NCI-H128 (cell line): ENCODE measurements at regions not wholly inside any gene's neighbourhood (a gene's known extent, or its start where the extent isn't known, plus 50 kb on each side); places are given as distances from the start of the nearest gene placed in this dataset.
"Not testable (repeated sequence)": the region's sequence is repeated elsewhere in the genome, so short reads cannot be mapped to it uniquely, and the experiment has no call there.

Experiments
- DNase-seq: peaks from one replicate; lab custom pipeline; 2025; ENCODE audit not compliant: unreplicated experiment; lab: John Stamatoyannopoulos, UW

DNA sequence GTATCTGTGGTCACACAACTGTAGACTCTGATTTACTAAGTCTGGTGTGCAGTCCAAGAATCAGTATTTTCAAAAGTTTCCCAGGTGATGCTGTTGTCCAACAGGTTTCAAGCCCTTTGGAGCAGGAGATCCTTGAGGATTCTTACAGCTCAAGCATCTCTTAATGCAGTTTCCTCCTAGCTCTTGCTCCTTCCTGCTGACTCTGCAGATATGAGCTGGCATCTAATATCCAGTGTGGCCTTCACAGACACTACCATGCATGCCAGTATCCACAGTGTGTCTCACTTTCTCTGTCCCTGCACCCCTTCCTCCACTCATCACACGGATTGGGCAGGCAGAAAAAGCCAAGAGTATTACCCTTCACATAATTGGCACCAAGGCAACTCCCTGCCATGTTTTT is 182.2 kb upstream of the TNC start:
- DNase-seq: no peak

DNA sequence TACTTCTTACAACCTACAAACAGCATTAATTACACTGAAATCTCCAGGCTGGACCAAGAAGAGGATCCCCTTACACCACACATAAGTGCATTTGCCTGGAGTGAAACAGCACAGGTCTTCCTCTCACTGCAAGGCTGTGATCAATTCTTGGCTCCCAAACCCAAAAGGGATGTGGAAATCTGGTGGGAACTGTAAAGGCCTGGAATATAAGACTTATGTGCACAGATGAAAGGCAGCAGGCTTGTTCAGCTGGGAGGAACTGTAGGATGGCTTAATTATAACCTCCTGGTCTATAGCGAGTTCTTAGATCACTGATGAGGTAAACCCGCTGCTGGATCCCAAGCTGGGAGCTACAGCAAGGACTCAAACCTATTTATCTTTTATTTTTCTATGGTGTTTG is 182.9 kb upstream of the TNC start:
- DNase-seq: no peak

DNA sequence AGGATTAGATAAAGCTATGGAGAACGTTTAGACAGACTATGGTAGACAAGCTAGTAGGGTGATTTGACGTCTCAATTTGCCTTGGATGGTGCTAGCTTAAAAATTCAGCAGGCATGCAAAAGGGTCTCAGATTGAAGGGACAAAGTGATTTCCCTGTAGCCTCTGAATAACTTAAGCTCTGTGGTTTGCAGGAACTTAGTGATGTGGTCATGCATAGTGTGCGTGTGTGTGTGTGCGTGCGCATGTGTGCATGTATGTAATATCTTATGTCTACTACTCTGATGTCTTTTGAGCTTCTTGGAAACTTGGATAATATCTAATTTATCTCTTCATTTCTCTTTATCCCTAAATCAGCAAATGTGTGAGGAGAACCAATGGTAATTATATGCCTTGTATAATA is 183.6 kb upstream of the TNC start:
- no peak for DNase-seq

DNA sequence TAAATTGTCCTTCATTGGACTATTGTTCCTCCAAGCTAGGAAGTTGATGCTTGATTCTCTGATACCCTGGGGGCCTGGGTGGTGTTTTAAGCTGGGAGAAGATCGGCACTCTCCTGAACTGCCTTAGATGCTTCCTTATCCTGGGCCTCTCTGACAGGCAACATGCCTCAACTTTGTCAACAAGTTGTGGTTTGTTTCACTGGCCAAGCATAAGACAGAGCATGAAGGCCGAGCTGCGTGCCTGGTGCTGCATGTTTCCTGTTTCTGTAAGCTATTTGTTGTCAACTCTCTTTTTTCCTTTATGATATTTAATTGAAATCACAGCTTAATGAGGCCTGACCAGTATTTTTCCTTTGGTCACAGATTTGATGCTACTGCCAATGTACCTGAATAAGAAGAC is 187.6 kb upstream of the TNC start:
- no peak for DNase-seq

DNA sequence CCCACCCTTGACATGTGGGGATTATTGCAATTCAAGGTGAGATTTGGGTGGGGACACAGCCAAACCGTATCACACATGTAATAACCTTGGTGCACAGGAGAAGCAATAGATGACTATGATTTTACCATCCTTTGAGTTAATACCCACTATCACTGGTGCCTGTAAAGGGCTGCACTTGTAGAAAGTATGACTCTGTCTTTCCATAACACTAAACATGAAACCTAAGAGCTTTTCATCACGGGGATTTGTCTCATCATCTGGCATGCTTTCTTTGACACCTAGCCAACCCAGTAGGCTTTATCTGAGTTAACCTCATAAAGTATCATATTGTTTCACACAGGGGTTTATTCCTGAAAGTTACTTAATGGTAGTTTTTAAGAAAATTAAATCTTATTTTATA is 188.9 kb upstream of the TNC start:
- no peak for DNase-seq

DNA sequence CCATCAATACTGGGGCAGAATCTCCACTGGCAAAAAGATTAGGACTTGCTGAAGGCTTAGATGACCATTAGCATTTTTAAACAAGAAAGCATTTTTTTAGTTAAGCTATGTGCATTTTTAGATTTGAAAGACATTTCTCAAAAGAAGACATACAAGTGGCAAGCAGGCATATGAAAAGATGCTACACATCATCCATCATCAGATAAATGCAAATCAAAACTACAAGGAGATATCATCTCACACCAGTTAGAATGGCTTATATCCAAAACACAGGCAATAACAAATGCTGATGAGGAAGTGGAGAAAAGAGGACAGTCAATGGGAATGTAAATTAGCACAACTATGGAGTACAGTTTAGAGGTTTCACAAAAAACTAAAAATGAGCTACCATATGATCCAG is 195.6 kb upstream of the TNC start:
- DNase-seq: no peak

DNA sequence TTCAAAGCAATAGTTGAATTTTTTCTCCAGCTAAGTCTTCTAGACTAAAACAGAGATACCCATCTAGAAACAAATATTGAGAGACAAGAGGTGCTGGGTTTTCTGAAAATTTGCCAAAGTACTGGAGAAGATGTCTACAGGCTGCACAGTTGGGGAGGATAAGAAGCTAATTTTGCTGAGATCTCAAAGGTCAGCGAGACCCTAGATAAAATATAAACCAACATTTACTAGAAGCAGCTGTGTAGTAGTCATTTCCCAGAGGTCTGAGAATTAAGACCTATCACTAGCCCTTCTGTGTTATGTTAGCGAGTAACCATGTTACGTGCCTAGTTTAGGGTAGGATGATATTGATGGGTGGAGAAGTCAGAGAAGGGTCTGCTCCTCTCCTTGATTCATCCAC is 208.5 kb upstream of the TNC start:
- DNase-seq: no peak

DNA sequence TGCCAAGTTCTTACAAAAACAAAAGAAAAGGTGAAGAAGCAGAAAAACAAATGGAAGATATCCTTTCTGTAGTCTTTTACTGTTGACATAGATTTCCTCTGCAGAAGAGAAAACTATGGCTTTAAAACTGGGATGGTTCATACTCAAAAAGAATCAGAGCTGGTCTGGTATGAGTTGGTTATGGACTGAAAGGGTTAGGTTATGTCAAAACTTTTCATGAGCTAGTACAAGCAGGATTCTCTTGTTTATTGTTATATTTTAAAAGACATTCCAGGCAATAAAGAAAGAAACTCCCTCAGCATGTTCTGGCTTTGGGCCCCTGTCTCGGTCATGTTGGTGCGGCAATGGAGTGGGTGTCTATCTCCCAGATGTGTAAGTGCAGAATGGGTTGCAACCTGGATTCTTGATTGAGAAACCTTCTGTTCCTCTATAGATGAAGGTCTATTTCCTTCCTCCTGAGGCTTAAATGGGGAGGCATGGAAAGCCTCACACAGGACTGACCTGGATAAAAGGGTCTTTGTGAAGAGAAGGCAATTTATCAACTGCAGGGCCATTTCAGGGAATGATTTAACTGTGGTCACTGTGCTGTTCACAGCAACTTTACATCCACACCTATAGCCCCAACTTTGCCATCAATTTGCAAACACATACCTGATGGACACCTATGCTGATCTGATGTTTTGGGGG is 209.6 kb upstream of the TNC start:
- DNase-seq: no peak

DNA sequence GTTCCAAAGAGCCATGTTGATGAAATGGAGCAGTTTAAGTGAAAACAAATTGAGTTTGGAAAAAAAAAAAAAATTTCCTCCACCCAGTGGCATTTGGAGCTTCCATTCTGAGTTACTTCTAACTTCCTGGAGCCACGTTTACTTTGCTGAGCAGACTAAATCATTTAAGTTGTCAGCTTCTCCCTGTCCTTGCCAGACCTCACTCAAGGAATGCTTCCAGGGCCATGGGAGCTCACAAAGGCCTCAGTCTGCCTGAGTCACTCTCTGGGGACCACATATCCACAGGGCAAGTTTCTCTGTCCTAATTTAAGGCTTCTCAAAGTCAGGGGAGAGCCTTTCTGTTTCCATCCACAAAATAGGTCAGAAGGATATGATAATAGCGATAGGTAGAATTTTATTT is 210.3 kb upstream of the TNC start:
- no peak for DNase-seq

DNA sequence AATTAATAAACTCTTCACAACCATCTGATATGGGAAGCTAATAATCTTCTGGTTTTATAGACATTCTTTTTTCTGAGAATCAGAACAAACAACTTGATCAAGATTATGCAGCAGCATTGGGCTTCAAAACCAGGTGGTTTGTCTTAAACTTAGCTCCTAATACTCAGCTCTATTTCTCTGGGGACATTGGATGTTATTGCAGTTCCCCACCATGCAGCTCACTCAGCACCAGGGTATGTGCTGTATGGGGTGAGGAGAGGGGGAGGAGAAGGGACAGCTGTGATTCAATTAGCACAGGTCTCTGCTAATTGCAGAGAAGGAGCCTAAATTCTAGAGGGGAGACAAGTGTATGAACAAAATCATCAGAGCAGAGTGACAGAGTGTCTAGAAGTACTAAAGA is 210.7 kb upstream of the TNC start:
- DNase-seq: no peak

DNA sequence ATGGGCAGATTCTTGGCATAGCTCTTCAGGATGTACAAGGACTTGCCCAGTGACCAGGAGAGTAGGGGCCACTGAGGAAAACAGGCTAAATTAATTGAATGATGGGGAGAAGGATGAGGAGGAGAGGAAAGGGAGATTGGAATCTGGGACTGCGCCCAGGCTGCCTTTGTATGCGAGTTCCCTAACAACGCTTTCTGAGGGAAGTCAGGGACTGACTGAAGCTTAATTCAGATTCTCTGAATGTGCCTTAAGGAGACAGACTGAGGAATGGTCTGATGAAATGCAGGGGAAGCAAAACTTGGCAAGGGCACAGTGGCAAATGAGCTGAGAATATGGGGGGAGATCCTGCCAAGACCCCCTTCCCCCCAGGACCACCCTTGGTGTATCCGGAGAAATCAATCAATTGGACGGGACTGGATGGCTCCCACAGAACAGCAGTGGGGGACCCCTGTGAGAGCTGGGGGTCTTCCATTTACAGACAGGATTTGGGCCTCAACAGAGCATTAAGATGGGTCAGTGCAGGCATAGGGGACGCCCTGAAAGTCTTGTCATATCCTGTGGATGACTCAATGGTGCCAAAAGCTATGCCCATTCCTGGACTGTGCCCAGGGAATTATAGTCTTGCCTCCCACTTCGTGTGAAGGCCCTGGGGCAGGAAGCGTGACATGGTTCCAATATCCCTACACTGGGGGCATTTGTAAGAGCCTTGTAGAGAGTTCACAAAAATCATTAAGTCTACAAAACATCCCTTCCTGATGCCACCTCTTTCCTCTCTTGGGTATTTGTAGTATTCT is 215.5 kb upstream of the TNC start:
- DNase-seq: no peak

DNA sequence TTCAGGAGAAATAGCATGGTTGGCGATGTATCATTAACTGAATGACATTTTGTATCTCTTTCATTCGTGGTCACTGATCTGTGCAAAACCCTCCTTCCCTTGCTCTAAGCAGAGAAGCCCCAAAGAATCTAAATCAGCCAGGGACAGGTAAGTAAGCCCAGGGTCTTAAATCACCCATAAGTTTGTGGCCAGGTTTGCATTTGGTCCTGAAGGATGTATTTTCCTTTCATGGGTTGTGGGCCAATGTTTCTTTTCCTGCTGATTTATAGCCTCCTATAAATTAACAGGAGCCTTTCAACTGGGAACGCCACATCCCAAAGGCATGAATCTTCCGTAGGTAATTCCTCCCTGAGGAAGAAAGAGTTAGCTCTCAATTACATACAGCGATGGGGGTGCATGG is 217.5 kb upstream of the TNC start:
- no peak for DNase-seq

DNA sequence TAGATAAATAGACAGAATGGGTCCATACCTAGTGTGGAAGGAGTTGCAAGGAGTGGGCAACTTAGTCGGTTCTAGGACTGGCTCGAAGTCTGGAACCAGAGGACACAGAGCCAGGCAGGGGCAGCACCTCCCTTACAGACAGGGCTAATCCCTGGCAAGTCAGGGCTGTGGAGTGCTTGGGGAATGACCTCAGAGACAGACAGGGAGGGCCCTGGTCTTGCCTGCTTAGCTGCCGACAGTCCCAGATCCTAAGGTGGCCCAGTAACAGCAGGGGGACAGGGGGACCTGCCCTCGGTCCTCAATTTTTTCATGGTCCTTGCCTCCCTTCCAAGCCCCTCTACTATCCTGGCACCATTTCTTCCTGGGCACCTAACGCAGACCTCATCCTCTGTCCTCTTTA is 222.4 kb upstream of the TNC start:
- no peak for DNase-seq

DNA sequence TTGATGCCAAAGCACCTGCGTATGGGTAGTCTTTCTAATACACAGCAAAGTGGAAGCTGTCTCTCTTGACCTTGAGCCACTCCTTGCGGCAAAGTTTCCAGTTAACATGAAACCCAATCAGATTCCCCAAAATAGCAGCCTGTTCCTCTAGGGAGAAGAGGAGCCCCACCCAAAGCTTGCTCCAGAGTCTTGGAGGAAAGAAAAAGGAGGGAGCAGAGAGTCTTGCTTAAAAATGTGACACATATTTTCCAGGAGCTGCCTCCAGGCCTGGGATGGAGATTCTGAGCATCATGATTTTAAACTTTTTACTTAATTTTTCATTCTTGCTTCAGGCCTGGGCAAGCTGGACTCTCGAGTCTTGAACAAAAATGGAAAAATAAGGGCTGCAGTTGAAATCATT is 223.5 kb upstream of the TNC start:
- DNase-seq: no peak

DNA sequence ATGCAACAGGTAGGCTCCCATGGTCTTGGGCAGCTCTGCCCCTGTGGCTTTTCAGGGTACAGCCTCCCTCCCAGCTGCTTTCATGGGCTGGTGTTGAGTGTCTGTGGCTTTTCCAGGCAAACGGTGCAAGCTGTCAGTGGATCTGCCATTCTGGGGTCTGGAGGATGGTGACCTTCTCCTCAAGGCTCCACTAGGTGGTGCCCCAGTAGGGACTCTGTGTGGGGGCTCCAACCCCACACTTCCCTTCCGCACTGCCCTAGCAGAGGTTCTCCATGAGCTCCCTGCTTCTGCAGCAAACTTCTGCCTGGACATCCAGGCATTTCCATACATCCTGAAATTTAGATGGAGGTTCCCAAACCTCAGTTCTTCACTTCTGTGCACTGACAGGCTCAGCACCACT is 229.8 kb upstream of the TNC start:
- not testable (repeated sequence) for DNase-seq

DNA sequence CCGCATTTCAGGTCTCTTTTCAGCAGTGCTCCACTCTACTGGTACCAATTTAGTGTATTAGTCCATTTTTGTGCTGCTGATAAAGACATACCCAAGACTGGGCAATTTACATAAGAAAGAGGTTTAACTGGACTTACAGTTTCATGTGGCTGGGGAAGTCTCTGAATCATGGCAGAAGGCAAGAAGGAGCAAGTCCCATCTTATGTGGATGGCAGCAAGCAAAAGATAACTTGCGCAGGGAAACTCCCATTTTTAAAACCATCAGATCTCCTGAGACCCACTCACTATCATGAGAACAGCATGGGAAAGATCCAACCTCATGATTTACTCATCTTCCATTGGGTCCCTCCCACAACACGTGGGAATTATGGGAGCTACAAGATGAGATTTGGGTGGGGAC is 231.0 kb upstream of the TNC start:
- not testable (repeated sequence) for DNase-seq

DNA sequence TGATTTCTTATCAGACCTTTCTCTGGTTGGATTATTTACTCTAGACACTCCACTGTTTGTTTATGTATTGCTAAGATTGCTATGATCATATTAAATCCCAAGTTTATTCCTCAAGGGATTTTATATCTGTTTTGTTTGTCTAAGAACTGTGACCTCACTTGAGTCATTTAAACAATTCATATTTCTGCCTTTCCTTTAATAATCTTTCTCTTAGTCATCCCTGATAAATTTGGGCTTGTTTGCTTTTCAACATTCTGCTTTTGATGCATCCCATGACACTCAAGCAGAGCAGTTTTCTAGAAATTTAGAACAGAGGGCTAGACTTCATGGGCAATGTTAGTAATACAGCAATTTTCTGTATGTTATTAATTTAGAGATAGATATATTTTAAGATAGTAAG is 231.6 kb upstream of the TNC start:
- no peak for DNase-seq

DNA sequence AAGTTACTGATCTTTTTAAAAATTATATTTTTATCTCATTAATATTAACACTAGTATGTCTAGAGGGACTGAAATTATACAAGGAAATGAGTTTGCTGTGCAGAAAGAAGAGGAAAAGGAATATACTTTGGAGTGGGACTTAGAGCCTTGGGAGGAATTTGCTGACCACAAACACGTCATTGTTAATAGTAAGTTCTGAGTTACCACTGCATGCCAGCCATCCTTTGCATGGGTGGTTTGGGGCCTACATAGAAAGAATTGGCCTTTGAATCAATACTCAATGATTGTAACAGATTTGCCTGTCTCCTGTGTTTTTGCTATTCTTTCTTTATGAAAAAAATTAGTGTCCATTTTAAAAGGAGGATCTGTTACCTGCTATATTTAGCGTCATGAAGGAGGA is 232.6 kb upstream of the TNC start:
- DNase-seq: no peak

DNA sequence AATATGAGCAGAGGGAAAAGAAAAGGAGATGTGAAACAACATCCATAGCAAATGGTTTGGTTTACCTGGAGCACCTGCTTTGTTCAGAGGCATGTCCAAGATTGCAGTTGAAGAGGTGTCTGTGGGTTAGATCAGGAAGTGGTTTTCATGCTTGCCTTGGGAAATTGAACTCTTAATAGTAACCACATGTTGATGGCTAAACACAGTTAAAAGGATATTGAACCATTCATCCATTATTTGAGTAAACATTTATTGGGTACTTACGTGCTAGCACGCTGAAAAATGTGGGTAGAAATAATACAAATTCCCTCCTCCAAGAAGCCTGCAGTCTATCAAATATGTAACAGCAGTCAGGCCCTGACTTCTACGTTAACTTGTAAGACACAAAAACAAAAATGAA is 235.7 kb upstream of the TNC start:
- DNase-seq: peak; percentile 32

DNA sequence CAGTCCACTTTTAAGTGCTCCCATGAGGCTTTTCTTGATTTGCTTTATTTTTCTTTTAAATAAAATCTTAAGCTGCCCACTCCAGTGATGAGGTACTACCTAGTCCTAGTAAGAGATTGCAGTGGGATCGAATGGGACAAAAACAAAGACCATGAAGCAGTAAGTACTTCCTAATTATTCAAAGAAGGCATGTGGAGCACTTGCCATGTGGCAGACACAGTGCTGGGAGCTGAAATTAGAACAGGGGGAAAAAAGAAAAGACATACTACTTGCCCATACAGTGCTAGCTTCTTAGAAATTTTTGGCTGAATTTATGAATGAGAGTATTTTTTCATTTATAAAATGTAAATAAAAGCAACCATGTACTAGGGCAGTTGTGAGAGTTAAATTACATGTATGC is 239.9 kb upstream of the TNC start:
- no peak for DNase-seq

DNA sequence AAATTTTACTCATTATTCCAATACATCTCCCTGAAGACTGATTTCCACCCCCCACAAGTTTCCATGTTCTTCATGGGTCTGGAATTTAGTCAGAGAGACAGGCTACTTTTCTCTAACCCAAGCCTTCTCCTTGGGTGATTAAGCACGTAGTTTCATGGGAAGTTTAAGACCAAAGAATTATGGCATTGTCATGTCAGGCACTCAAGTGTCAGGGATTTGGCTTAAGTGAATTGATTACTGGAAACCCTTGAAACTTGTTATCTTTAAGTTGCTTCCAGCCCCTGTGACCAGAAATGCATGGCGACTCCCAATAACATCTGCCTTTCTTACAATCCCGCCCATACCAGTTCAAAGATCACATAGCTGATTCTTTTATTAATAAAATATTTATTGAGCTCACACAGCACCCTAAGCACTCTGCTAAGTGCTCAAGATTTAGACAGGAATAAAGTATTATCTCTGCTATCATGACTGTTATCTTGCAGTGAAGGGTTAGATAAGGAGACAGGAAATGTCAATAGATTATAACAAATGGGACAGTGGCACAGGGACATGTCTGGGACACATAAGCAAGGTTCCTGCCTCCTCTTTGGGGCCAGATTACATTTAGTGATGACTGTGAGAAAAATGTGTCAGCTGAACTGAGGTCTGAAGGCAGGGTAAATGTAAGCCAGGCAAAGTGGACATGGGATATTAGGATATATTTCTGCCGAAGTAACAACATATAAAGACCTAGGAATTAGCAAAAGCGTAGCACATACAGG is 241.2 kb upstream of the TNC start:
- DNase-seq: no peak

DNA sequence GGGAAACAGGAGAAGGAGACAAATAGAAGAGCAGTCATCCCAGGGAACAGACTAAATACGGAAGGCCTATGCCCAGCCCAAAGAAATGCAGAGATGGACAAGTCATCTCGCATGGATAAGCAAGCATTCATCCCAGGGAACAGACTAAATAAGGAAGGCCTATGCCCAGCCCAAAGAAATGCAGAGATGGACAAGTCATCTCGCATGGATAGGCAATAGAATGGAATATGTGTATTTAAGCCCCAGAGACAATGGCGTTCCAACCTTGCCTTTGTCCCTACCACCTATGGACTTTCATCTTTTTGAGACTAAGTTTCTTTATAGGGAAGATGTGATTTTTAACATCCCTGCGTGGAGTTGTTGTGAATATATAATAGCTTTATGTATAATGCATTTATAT is 242.2 kb upstream of the TNC start:
- no peak for DNase-seq
